Uterus (tissue), 3 donors: ENCODE measurements at regions not wholly inside any gene's neighbourhood (a gene's known extent, or its start where the extent isn't known, plus 50 kb on each side); places are given as distances from the start of the nearest gene placed in this dataset.

Source experiments
- DNase-seq, 2 donors: peaks; one replicate each; pipeline ENCODE4 v3.0.0-alpha.2; 2019 to 2020
- H3K27ac ChIP-seq, 2 donors: fragments of 200-600 bp; sonication (generic); 1 replicate in 1 of 2; 2 replicates in 1 of 2; pipeline ENCODE4 v1.5.1; 2016 to 2018
- H3K27me3 ChIP-seq, 2 donors: fragments of 200-600 bp; sonication (generic); one replicate each; pipeline ENCODE4 v1.5.1; 2018 to 2019; ENCODE audit warnings: control low read depth in 1 of 2
- H3K36me3 ChIP-seq, 2 donors: fragments of 200-600 bp; sonication (generic); one replicate each; pipeline ENCODE4 v1.5.1; 2019; ENCODE audit warnings: control low read depth in 1 of 2
- H3K4me1 ChIP-seq, 2 donors: fragments of 200-600 bp; sonication (generic); one replicate each; pipeline ENCODE4 v1.5.1; 2018 to 2019; ENCODE audit warnings: control low read depth in 1 of 2
- H3K4me3 ChIP-seq, 2 donors: fragments of 200-600 bp; sonication (generic); 1 replicate in 1 of 2; 2 replicates in 1 of 2; pipeline ENCODE4 v1.5.1; 2018 to 2019; ENCODE audit warnings: mild to moderate bottlenecking in 1 of 2
- H3K9me3 ChIP-seq, 2 donors: fragments of 200-600 bp; sonication (generic); one replicate each; pipeline ENCODE4 v1.5.1; 2019; ENCODE audit warnings: control low read depth in 1 of 2
- CTCF ChIP-seq, 4 experiments: fragments of 200-600 bp in 2 of 4; fragments of 450-650 bp in 2 of 4; sonication (generic) in 2 of 4; IDR thresholded peaks; one replicate each; pipeline ENCODE4 v1.5.1; 2016 to 2019; ENCODE audit warnings: antibody characterized with exemption in 4 of 4, mild to moderate bottlenecking in 2 of 4, moderate library complexity in 1 of 4
- POLR2A ChIP-seq, 2 donors: fragments of 450-650 bp; IDR thresholded peaks; one replicate each; pipeline ENCODE4 v1.6.1; 2016; ENCODE audit warnings: antibody characterized with exemption in 2 of 2, mild to moderate bottlenecking in 1 of 2, moderate library complexity in 1 of 2
- intact Hi-C: fragments of 100-400 bp; cut with DNase I; formaldehyde crosslinking; loops from one replicate; pipeline ENCODE4 v1.15.1; 2023; ENCODE audit warnings: low total_unique reads
- donor health status: DM: yes; HTN: yes; CAD: no.

DNA sequence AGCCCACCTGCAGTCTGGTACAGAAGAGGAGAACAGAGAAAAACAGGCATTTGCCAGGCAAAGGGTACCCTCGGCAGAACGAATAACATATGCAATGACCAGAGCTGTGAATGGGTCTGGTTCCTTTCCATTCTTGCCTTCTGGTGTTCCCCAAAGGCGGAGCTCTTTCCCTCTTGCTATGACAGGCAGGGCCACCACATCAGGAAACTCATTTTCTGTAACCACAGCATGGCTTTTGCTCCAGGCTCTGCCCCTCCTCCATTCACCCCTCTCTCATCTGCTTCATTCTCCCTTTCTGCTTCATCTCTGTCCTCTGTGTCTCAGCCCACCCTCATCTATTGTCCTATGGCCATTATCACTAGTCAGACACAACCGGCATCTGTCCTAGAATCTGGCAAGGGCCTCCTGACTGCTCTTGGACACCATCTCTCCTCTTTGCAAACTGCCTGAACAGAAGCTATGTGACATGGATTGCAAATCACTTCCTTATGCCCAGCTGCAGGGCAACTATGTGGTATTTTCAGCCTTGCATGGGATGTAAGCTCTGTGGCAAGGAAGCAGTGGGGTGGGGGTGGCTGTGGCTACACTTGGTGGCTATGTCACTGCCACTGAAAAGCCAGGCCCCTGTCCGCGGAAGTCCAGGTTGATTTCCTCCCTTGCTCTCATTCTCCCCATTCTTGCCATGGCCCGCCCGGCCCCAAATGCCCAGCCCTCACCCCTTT is 78.8 kb upstream of the ABCD3 start:
- Histone ChIP-seq H3K27me3 (no peaks in the 10 kb centered on the region), H3K36me3 (no peaks in the 10 kb centered on the region), H3K4me1 (no peaks in the 10 kb centered on the region), H3K4me3 (no peak overlapping the region), H3K9me3 (no peaks in the 10 kb centered on the region), H3K27ac (no peak overlapping the region)
- DNase-seq = no peak
- intact Hi-C loops = loop anchor here (5.0 to 10.0 kb wide), 3 partner anchors 105 to 312 kb away; partner anchors contain the start of gene ARHGAP29
- TF ChIP-seq POLR2A (IDR thresholded peaks at IDR 0.05) = no peak
- TF ChIP-seq CTCF (IDR thresholded peaks at IDR 0.05) = no peak

DNA sequence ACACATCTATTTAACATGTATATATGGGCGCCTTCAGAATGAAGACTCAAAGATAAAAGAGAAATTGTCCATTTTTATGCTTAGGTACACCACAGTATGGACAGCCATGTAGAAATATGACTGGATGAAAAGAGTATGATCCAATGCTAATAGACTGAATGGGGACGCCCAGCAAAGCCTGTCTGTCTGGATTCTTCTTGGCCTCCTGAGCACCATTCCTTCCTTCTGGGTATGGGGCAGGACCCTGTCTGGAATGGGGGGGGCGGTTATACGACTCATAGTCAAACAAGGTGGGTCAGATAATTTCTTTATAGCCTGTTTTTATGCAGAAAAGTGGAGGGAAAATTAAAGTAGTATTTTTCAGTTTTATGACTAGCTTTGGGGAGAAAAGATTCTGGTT is 81.2 kb upstream of the ABCD3 start:
- no peak overlapping the region for H3K27ac ChIP-seq
- intact Hi-C loops = loop anchor here (5.0 to 10.0 kb wide), 3 partner anchors 102 to 310 kb away; partner anchors contain the start of gene ARHGAP29
- no peaks in the 10 kb centered on the region for H3K36me3 ChIP-seq
- H3K27me3 ChIP-seq = no peaks in the 10 kb centered on the region
- H3K9me3 ChIP-seq = no peaks in the 10 kb centered on the region
- no peak overlapping the region for H3K4me3 ChIP-seq
- DNase-seq = no peak
- no peaks in the 10 kb centered on the region for H3K4me1 ChIP-seq
- TF ChIP-seq POLR2A (IDR thresholded peaks at IDR 0.05) = no peak
- TF ChIP-seq CTCF (IDR thresholded peaks at IDR 0.05) = no peak

DNA sequence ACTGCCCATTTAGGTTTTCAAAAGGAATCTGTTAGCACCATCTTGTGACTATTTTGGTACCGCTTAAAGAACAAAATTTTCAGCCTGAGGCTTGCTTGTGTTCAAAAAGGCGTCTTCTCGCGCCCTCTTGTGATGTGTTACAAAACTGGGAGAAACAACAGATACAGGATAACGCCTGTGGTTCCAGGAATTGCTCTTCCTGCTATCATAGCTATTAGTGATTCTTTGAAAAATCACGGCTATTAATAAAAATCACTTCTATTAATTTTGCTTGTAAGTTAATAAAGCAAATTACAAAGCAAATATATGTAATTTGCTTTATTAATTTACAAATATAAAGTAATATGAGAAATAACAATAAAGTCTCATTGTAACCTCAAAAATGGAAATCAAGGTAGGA is 82.2 kb upstream of the ABCD3 start:
- no peaks in the 10 kb centered on the region for H3K4me1 ChIP-seq
- H3K27ac ChIP-seq = no peak overlapping the region
- no peaks in the 10 kb centered on the region for H3K9me3 ChIP-seq
- H3K4me3 ChIP-seq = no peak overlapping the region
- H3K27me3 ChIP-seq = no peaks in the 10 kb centered on the region
- no peaks in the 10 kb centered on the region for H3K36me3 ChIP-seq
- DNase-seq = peak; percentile 66 to 81
- intact Hi-C loops = loop anchor here (5.0 to 10.0 kb wide), 3 partner anchors 101 to 309 kb away; partner anchors contain the start of gene ARHGAP29
- TF ChIP-seq POLR2A (IDR thresholded peaks at IDR 0.05) (no peak), CTCF (IDR thresholded peaks at IDR 0.05) (peak; percentile 85 to 99 (median 92))

DNA sequence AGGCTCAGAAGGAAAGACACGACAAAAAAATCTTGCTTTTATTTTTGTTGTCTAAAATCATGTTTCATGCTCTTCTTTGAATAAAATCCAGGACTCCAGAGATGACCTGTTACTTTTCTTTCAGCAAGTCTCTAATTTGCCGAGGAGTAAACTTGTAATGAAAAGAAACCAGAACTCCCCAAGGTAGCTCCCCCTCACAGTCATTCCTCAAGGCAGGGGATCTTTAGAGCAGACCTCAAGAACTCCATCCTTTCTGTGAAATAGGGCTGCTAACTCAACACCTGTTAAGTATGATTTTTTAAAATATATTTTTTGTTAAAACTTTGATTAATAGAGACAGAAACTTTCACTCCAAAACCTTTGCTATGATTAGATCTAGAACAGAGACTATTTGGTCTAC is 82.7 kb upstream of the ABCD3 start:
- H3K27ac ChIP-seq = peak overlapping the region in 1 of 2 donors; percentile 33

More for the DNA sequence above, 82.7 kb upstream of the ABCD3 start:
- intact Hi-C loops = loop anchor here (5.0 to 10.0 kb wide), 3 partner anchors 101 to 308 kb away; partner anchors contain the start of gene ARHGAP29
- no peaks in the 10 kb centered on the region for H3K9me3 ChIP-seq
- no peak for TF ChIP-seq CTCF (IDR thresholded peaks at IDR 0.05)
- H3K4me3 ChIP-seq = no peak overlapping the region
- no peaks in the 10 kb centered on the region for H3K36me3 ChIP-seq
- no peaks in the 10 kb centered on the region for H3K27me3 ChIP-seq
- H3K4me1 ChIP-seq = no peaks in the 10 kb centered on the region
- DNase-seq = no peak
